ENCODE measurements at regions not wholly inside any gene's neighbourhood (a gene's known extent, or its start where the extent isn't known, plus 50 kb on each side); places are given as distances from the start of the nearest gene placed in this dataset.

- TF ChIP-seq CTCF (optimal IDR thresholded peaks at IDR 0.05 in 1 of 3, IDR thresholded peaks at IDR 0.05 in 1 of 3, conservative IDR thresholded peaks at IDR 0.05 in 1 of 3; ENCODE audit: extremely low read depth in 1 of 3, insufficient read depth in 2 of 3, low read length in 3 of 3) (no peak), EZH2 (IDR thresholded peaks at IDR 0.05; ENCODE audit: low read length) (no peak)
Measured at GRCh38 chr2:67668538-67668937, 271.4 kb downstream of the ETAA1 start.
